ENCODE measurements at regions not wholly inside any gene's neighbourhood (a gene's known extent, or its start where the extent isn't known, plus 50 kb on each side); places are given as distances from the start of the nearest gene placed in this dataset.

- no peak for DNase-seq (ENCODE audit: low read depth in 4 of 4, low spot score in 3 of 4)
These were observed 1866.1 kb upstream of the NUDT12 start for GRCh38 chr5:105428451-105429380.

- DNase-seq (ENCODE audit: low read depth in 4 of 4, low spot score in 3 of 4) = no peak
These were observed 1851.5 kb upstream of the NUDT12 start for GRCh38 chr5:105414067-105414466.

- DNase-seq (ENCODE audit: low read depth in 4 of 4, low spot score in 3 of 4) = no peak
These were observed 1850.9 kb upstream of the NUDT12 start for GRCh38 chr5:105413406-105413990.

- no peak for DNase-seq (ENCODE audit: low read depth in 4 of 4, low spot score in 3 of 4)
These were observed 1847.1 kb upstream of the NUDT12 start for GRCh38 chr5:105409695-105410094.

GRCh38 chr5:105407200-105407599 lies 1844.6 kb upstream of the NUDT12 start:
- DNase-seq (ENCODE audit: low read depth in 4 of 4, low spot score in 3 of 4) = no peak

- no peak for DNase-seq (ENCODE audit: low read depth in 4 of 4, low spot score in 3 of 4)
These were observed 1835.2 kb upstream of the NUDT12 start for GRCh38 chr5:105397749-105398148.

- DNase-seq (ENCODE audit: low read depth in 4 of 4, low spot score in 3 of 4) = no peak
These were observed 1830.1 kb upstream of the NUDT12 start for GRCh38 chr5:105392710-105393149.

- DNase-seq (ENCODE audit: low read depth in 4 of 4, low spot score in 3 of 4) = no peak
These were observed 1829.6 kb upstream of the NUDT12 start for GRCh38 chr5:105392122-105392709.

GRCh38 chr5:105380126-105380525 lies 1817.5 kb upstream of the NUDT12 start:
- DNase-seq (ENCODE audit: low read depth in 4 of 4, low spot score in 3 of 4) = no peak

GRCh38 chr5:105371169-105371568 lies 1808.6 kb upstream of the NUDT12 start:
- DNase-seq (ENCODE audit: low read depth in 4 of 4, low spot score in 3 of 4) = no peak

GRCh38 chr5:105350486-105351140 lies 1788.0 kb upstream of the NUDT12 start:
- no peak for DNase-seq (ENCODE audit: low read depth in 4 of 4, low spot score in 3 of 4)

GRCh38 chr5:105331558-105331957 lies 1769.0 kb upstream of the NUDT12 start:
- no peak for DNase-seq (ENCODE audit: low read depth in 4 of 4, low spot score in 3 of 4)

- no peak for DNase-seq (ENCODE audit: low read depth in 4 of 4, low spot score in 3 of 4)
These were observed 1767.6 kb upstream of the NUDT12 start for GRCh38 chr5:105330185-105330584.

- DNase-seq (ENCODE audit: low read depth in 4 of 4, low spot score in 3 of 4) = no peak
These were observed 1742.3 kb upstream of the NUDT12 start for GRCh38 chr5:105304859-105305258.

- DNase-seq (ENCODE audit: low read depth in 4 of 4, low spot score in 3 of 4) = no peak
These were observed 1726.4 kb upstream of the NUDT12 start for GRCh38 chr5:105288946-105289345.

- DNase-seq (ENCODE audit: low read depth in 4 of 4, low spot score in 3 of 4) = no peak
These were observed 1720.5 kb upstream of the NUDT12 start for GRCh38 chr5:105283134-105283533.

- DNase-seq (ENCODE audit: low read depth in 4 of 4, low spot score in 3 of 4) = no peak
These were observed 1711.5 kb upstream of the NUDT12 start for GRCh38 chr5:105274079-105274478.

- DNase-seq (ENCODE audit: low read depth in 4 of 4, low spot score in 3 of 4) = no peak
These were observed 1700.9 kb upstream of the NUDT12 start for GRCh38 chr5:105263515-105263914.

GRCh38 chr5:105259581-105260217 lies 1697.1 kb upstream of the NUDT12 start:
- no peak for DNase-seq (ENCODE audit: low read depth in 4 of 4, low spot score in 3 of 4)

GRCh38 chr5:105238561-105238960 lies 1676.0 kb upstream of the NUDT12 start:
- no peak for DNase-seq (ENCODE audit: low read depth in 4 of 4, low spot score in 3 of 4)

Data from left renal pelvis (tissue), 4 donors.